Esophagus muscularis mucosa (tissue), 3 donors: ENCODE measurements at regions not wholly inside any gene's neighbourhood (a gene's known extent, or its start where the extent isn't known, plus 50 kb on each side); places are given as distances from the start of the nearest gene placed in this dataset.

Source experiments
- CTCF ChIP-seq, 3 experiments: fragments of 200-600 bp in 2 of 3; fragments of 450-650 bp in 1 of 3; sonication (generic) in 2 of 3; IDR thresholded peaks; one replicate each; pipeline ENCODE4 v1.5.1; 2017 to 2019; ENCODE audit warnings: antibody characterized with exemption in 3 of 3, mild to moderate bottlenecking in 2 of 3, moderate library complexity in 1 of 3
- POLR2A ChIP-seq: fragments of 450-650 bp; IDR thresholded peaks from one replicate; pipeline ENCODE4 v1.6.1; 2017; ENCODE audit warnings: antibody characterized with exemption, moderate library complexity, mild to moderate bottlenecking, low read depth

- TF ChIP-seq CTCF (IDR thresholded peaks at IDR 0.05) (no peak), POLR2A (no peak)
Observed at GRCh38 chr3:115369021-115369420, 221.9 kb upstream of the ZBTB20 start.
